CD4-positive, CD25-positive, alpha-beta regulatory T cell (primary cell): ENCODE measurements at regions not wholly inside any gene's neighbourhood (a gene's known extent, or its start where the extent isn't known, plus 50 kb on each side); places are given as distances from the start of the nearest gene placed in this dataset.

Experiments used
- ATAC-seq, 2 donors: fragments of 150-1000 bp; cut with Tn5 transposase; one replicate each; pipeline ENCODE4 v1.10.0; 2021; ENCODE audit warnings: low read depth in 2 of 2, moderate number of reproducible peaks in 2 of 2, moderate library complexity in 1 of 2
- DNase-seq, 3 donors: peaks; one replicate each; pipeline versions ENCODE4 v3.0.0 to v3.0.0-alpha.2; 2012 to 2022; ENCODE audit warnings: mixed read lengths in 1 of 3
- H3K27ac ChIP-seq: one replicate; pipeline ENCODE4 v1.7.0; 2013; ENCODE audit warnings: mild to moderate bottlenecking, low read length; ENCODE audit not compliant: insufficient read depth, poor library complexity, severe bottlenecking
- H3K27me3 ChIP-seq: one replicate; pipeline ENCODE4 v1.7.0; 2013; ENCODE audit warnings: low read length; ENCODE audit not compliant: control insufficient read depth, insufficient read depth
- H3K36me3 ChIP-seq: one replicate; pipeline ENCODE4 v1.7.0; 2013; ENCODE audit warnings: mild to moderate bottlenecking, low read length, moderate library complexity; ENCODE audit not compliant: control insufficient read depth, insufficient read depth
- H3K4me1 ChIP-seq: 2 replicates; pipeline ENCODE4 v1.7.0; 2013; ENCODE audit warnings: mild to moderate bottlenecking, low read length; ENCODE audit not compliant: insufficient read depth, control insufficient read depth, poor library complexity, severe bottlenecking
- H3K4me3 ChIP-seq: one replicate; pipeline ENCODE4 v1.7.0; 2013; ENCODE audit warnings: low read depth, mild to moderate bottlenecking, low read length, moderate library complexity
- H3K9me3 ChIP-seq, 2 experiments: 1 replicate in 1 of 2; 2 replicates in 1 of 2; pipeline ENCODE4 v1.7.0; 2013; ENCODE audit warnings: low read length in 2 of 2, mild to moderate bottlenecking in 1 of 2, moderate library complexity in 1 of 2; ENCODE audit not compliant: control insufficient read depth in 2 of 2
- H3K27ac Mint-ChIP-seq, 3 donors: one replicate each; pipeline ENCODE4 v1.8.0; 2020 to 2022; ENCODE audit warnings: mild to moderate bottlenecking in 3 of 3, mixed read lengths in 3 of 3, moderate library complexity in 2 of 3
- H3K27me3 Mint-ChIP-seq: one replicate; pipeline ENCODE4 v1.8.0; 2022; ENCODE audit warnings: mild to moderate bottlenecking, mixed read lengths
- H3K36me3 Mint-ChIP-seq: one replicate; pipeline ENCODE4 v1.8.0; 2020; ENCODE audit warnings: mixed read lengths
- H3K4me1 Mint-ChIP-seq, 4 donors: one replicate each; pipeline ENCODE4 v1.8.0; 2020 to 2022; ENCODE audit warnings: mixed read lengths in 4 of 4, mild to moderate bottlenecking in 1 of 4
- H3K4me3 Mint-ChIP-seq, 4 donors: one replicate each; pipeline ENCODE4 v1.8.0; 2020 to 2022; ENCODE audit warnings: mild to moderate bottlenecking in 4 of 4, mixed read lengths in 4 of 4, moderate library complexity in 3 of 4
- H3K9me3 Mint-ChIP-seq, 7 donors: one replicate each; pipeline ENCODE4 v1.8.0; 2020 to 2022; ENCODE audit warnings: mixed read lengths in 7 of 7, mild to moderate bottlenecking in 3 of 7, moderate library complexity in 2 of 7

DNA sequence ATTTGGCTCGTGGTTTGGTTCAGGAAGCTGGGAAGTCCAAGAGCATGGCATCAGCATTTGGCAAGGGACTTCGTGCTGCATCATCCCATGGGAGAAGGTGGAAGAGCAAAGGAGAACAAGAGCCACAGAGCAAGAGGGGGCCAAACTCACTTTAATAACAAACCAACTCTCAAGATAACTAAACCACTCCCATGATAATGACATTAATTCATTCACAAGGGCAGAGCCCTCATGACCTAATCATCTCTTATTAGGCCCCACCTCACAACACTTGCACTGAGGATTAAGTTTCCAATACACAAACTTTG is 113.4 kb upstream of the ATXN3L start:
- no peak overlapping the region for H3K4me3 Mint-ChIP-seq
- H3K9me3 ChIP-seq: peaks cover 0 to 2% of the 10 kb centered on the region in 2 experiments
- H3K27me3 Mint-ChIP-seq: no peaks in the 10 kb centered on the region
- DNase-seq: no peak
- no peaks in the 10 kb centered on the region for H3K4me1 ChIP-seq
- no peak for ATAC-seq
- H3K4me1 Mint-ChIP-seq: peaks cover 0 to 2% (median 0%) of the 10 kb centered on the region in 4 donors
- no peak overlapping the region for H3K4me3 ChIP-seq
- H3K27me3 ChIP-seq: no peaks in the 10 kb centered on the region
- no peaks in the 10 kb centered on the region for H3K36me3 ChIP-seq
- peaks cover 0 to 5% (median 0%) of the 10 kb centered on the region in 7 donors for H3K9me3 Mint-ChIP-seq
- H3K27ac Mint-ChIP-seq: no peak overlapping the region
- no peaks in the 10 kb centered on the region for H3K36me3 Mint-ChIP-seq
- H3K27ac ChIP-seq: no peak overlapping the region

DNA sequence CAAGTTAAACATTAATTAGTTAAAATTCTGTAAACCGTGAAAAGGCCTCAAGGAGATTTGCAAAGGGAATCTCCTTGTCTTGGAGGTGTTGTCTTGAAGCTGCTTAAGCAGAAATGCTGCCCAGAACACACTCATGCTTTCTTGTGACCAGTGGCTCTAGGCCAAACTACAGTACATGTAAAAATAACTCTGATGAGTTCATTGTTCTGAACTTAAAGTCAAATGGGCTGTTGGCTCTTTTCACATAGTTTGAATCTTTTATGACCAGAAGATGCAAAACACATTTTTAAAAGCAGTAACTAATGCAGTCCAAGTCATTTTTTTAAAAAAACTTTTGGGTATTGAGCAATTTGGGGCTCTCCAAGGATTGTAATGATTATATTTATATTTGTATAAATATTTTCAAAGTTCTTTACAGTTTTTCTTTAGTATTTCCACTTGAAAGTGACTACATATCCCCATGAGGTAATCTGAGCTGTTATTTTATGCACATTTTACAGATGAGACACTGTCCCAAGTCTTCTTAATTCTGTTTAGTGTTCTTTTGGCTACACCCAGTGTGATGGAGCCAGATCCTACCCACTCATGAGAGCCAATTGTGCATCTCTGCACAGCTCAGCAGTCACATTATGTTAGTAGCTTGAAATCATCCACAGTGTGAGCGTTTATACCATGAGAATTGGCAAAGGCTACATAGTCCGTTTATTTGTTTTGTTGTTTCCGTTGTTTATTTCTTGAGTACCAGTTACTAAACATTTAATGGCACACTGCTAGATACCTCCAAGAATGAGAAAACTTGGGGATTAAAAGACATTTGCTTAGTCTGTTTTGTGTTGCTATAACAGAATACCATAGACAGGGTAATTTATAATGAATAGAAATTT is 112.8 kb upstream of the ATXN3L start:
- H3K36me3 Mint-ChIP-seq: no peaks in the 10 kb centered on the region
- no peak for DNase-seq
- no peaks in the 10 kb centered on the region for H3K27me3 Mint-ChIP-seq
- Histone ChIP-seq H3K27me3 (no peaks in the 10 kb centered on the region), H3K4me3 (no peak overlapping the region), H3K27ac (no peak overlapping the region), H3K9me3 (peaks cover 0 to under 1% of the 10 kb centered on the region in 2 experiments), H3K4me1 (no peaks in the 10 kb centered on the region), H3K36me3 (no peaks in the 10 kb centered on the region)
- H3K9me3 Mint-ChIP-seq: peaks cover 0 to 4% (median 0%) of the 10 kb centered on the region in 7 donors
- peaks cover 0 to 3% (median 1%) of the 10 kb centered on the region in 4 donors for H3K4me1 Mint-ChIP-seq
- H3K4me3 Mint-ChIP-seq: no peak overlapping the region
- no peak for ATAC-seq
- no peak overlapping the region for H3K27ac Mint-ChIP-seq

DNA sequence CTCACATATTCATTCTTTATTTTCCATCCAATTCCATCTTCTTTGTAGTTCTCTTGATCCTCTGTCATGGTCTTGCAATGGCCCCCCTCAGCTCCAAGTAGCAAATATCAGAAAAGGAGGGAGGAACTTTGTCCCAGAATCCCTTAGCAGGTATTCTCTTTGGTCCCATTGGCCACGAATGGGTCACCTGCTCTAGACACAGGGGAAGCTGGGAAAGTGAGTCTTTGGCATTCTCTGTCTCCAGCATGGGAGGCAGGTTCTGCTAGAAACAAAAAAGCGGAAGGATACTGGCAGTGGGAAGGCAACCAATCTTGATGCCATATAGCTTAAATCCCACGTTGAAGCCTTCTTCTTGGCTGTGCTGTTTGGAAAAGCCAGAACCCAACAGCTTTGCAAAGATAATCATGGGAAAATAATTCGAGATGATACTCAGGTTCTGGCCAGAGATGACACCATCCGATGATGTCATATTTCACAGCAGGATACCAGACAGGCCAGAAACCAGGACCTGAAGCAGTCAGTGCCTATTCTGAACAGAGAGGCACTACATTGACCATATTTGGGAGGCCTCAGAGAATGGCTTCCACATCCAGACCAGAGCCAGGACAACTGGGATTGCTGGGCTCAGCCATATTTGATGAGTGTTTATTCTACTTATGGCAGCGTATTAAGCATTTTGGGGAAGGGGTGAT is 110.4 kb upstream of the ATXN3L start:
- Mint-ChIP-seq H3K27ac (no peak overlapping the region), H3K27me3 (no peaks in the 10 kb centered on the region), H3K9me3 (no peaks in the 10 kb centered on the region), H3K4me1 (peaks cover 0 to 5% (median 1%) of the 10 kb centered on the region in 4 donors), H3K4me3 (no peak overlapping the region), H3K36me3 (no peaks in the 10 kb centered on the region)
- Histone ChIP-seq H3K4me1 (no peaks in the 10 kb centered on the region), H3K36me3 (no peaks in the 10 kb centered on the region), H3K4me3 (no peak overlapping the region), H3K27ac (no peak overlapping the region), H3K9me3 (no peaks in the 10 kb centered on the region), H3K27me3 (no peaks in the 10 kb centered on the region)
- DNase-seq: no peak
- no peak for ATAC-seq

DNA sequence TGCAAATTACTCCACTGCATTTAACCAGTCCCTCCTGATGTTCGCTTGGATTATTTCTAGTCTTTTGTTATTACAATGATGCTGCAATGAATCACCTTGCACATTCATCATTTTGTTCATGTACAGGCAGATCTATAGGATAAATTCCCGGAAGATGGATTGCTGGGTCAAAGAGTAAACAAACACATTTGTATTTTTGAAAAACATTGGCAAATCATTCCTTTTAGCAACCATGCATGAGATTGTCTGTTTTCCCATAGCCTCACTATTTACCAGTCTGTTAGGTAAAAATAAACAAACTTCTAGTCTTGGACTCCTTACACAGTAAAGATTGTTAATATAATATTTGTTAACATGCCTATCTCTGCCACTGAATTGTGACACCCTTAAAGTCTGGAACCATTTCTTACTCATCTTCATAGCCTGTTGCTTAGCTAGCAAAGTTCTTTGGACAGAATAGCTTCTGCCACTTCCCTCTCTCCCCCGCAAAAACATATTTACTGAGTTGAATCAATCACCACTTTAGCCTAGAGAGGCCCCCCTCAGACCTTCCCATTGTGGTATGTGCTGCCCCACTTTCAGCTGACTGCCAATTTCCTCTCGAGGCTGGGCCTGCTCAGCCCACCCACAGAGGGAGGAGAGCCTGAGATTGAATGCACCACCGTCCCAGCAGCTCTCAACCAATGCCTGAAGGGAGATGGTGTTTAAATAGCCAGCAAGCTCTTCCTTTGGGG is 108.4 kb upstream of the ATXN3L start:
- Mint-ChIP-seq H3K9me3 (no peaks in the 10 kb centered on the region), H3K36me3 (no peaks in the 10 kb centered on the region), H3K4me3 (no peak overlapping the region), H3K4me1 (peaks cover 0 to 5% (median 1%) of the 10 kb centered on the region in 4 donors), H3K27me3 (no peaks in the 10 kb centered on the region), H3K27ac (no peak overlapping the region)
- ATAC-seq: no peak
- DNase-seq: no peak
- Histone ChIP-seq H3K36me3 (no peaks in the 10 kb centered on the region), H3K27ac (no peak overlapping the region), H3K4me3 (no peak overlapping the region), H3K27me3 (no peaks in the 10 kb centered on the region), H3K4me1 (no peaks in the 10 kb centered on the region), H3K9me3 (no peaks in the 10 kb centered on the region)

DNA sequence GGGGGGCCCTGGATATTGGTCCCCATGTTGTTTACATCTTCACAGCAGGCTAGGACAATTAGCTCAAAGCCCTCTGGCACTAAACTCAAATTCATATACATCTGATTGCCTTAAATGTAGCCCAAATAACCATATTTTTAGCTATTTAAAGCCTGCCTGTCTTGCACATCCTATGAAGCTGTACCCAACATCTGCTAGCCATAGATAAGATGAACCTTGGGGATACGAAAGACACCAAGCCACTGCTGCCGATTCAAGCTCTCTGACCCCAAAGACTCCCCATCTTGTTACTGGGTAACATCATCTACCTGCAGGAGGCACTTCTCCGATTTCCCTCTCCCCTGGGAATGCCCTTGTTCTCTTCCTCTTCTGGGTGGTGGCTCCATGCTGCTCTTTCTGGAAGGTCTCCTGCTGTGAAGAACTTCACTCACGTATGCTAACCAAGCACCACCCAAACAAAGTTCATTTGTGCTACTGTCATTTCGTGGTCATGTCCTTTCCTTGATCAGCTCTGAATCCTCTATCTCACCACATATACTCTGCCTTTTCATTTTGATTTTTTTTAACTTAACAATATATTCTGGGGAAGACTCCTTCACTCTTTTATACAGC is 107.7 kb upstream of the ATXN3L start:
- Histone ChIP-seq H3K4me3 (no peak overlapping the region), H3K27me3 (no peaks in the 10 kb centered on the region), H3K36me3 (no peaks in the 10 kb centered on the region), H3K4me1 (no peaks in the 10 kb centered on the region), H3K27ac (no peak overlapping the region), H3K9me3 (no peaks in the 10 kb centered on the region)
- H3K36me3 Mint-ChIP-seq: no peaks in the 10 kb centered on the region
- no peak for ATAC-seq
- H3K27me3 Mint-ChIP-seq: no peaks in the 10 kb centered on the region
- peaks cover 0 to 5% (median 1%) of the 10 kb centered on the region in 4 donors for H3K4me1 Mint-ChIP-seq
- no peak for DNase-seq
- H3K27ac Mint-ChIP-seq: no peak overlapping the region
- H3K4me3 Mint-ChIP-seq: no peak overlapping the region
- no peaks in the 10 kb centered on the region for H3K9me3 Mint-ChIP-seq

DNA sequence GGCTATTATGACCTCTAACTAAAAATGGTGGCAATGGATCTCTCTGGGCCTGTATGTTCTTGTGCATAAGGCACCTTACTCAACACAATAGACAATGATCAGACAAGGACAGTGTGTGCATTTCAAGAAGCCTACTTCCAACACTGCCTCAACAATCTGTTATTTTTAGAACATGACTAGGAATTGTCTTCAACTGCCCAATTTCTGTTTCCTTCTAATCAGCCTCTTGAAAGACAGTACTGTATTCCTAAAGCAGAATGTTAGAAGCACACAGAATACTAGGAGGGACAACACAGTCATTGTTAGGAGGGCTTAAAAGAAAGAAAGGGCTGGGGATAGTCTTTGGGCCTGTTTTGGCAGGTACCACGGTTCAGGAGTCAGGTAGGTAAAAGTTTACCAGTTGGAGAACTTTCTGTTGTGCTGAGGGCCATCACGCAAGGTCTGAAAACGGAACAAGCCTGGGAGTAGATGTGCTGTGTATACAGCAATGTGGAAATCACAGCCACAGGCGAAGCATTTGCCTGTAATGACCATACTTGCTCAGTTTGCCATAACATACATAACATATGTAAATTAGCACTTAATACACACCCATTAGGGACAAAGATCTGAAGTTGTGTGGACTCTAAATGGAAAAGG is 100.8 kb upstream of the ATXN3L start:
- DNase-seq (no peak), ATAC-seq (no peak)
- peaks cover 0 to 2% (median 0%) of the 10 kb centered on the region in 7 donors for H3K9me3 Mint-ChIP-seq
- no peaks in the 10 kb centered on the region for H3K36me3 Mint-ChIP-seq
- H3K4me1 Mint-ChIP-seq: peaks cover 0 to 7% (median 2%) of the 10 kb centered on the region in 4 donors
- H3K9me3 ChIP-seq: no peaks in the 10 kb centered on the region
- H3K4me3 Mint-ChIP-seq: no peak overlapping the region
- H3K27me3 Mint-ChIP-seq: no peaks in the 10 kb centered on the region
- H3K4me3 ChIP-seq: no peak overlapping the region
- no peaks in the 10 kb centered on the region for H3K27me3 ChIP-seq
- no peaks in the 10 kb centered on the region for H3K36me3 ChIP-seq
- no peak overlapping the region for H3K27ac ChIP-seq
- H3K4me1 ChIP-seq: no peaks in the 10 kb centered on the region
- no peak overlapping the region for H3K27ac Mint-ChIP-seq

DNA sequence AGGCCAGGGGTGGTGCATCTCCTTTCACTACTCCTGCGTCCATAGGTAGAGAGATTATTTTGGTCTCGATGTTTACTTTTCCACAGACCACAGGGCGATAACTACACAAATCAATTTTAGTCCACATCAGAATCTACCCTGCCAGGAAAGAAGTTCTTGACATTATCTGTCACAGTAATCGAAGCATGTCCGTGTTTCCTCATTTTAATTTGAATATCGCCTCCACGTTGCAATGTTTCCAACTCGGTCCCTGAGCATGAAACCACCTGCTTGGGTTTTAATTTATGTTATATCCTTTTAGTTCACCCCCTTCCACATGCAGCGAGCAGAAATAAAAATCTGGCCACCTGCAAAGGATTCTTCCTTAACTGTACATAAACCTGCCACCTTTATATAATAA is 100.1 kb upstream of the ATXN3L start:
- Mint-ChIP-seq H3K27ac (no peak overlapping the region), H3K4me3 (no peak overlapping the region), H3K27me3 (no peaks in the 10 kb centered on the region), H3K4me1 (peaks cover 0 to 7% (median 2%) of the 10 kb centered on the region in 4 donors), H3K36me3 (no peaks in the 10 kb centered on the region), H3K9me3 (peaks cover 0 to 2% (median 0%) of the 10 kb centered on the region in 7 donors)
- Histone ChIP-seq H3K27me3 (no peaks in the 10 kb centered on the region), H3K4me1 (no peaks in the 10 kb centered on the region), H3K4me3 (no peak overlapping the region), H3K9me3 (no peaks in the 10 kb centered on the region), H3K27ac (no peak overlapping the region), H3K36me3 (no peaks in the 10 kb centered on the region)
- no peak for ATAC-seq
- DNase-seq: no peak
